Osteoblast (primary cell): ENCODE measurements at regions not wholly inside any gene's neighbourhood (a gene's known extent, or its start where the extent isn't known, plus 50 kb on each side); places are given as distances from the start of the nearest gene placed in this dataset.

ENCODE experiments used
- DNase-seq: peaks from one replicate; pipeline ENCODE4 v3.0.0; 2011; ENCODE audit warnings: low spot score, mixed read lengths; ENCODE audit not compliant: insufficient read length; ENCODE audit errors: missing footprints
- H2AFZ ChIP-seq: 2 replicates; pipeline ENCODE4 v1.6.0; 2011; ENCODE audit warnings: mild to moderate bottlenecking, low read length
- H3K27ac ChIP-seq: 2 replicates; pipeline ENCODE4 v1.5.1; 2011; ENCODE audit warnings: mild to moderate bottlenecking, low read depth, low read length, moderate library complexity
- H3K27me3 ChIP-seq: 2 replicates; pipeline ENCODE4 v1.6.0; 2012; ENCODE audit warnings: mild to moderate bottlenecking, control low read depth, inconsistent platforms, low read length, moderate library complexity; ENCODE audit not compliant: insufficient read depth
- H3K36me3 ChIP-seq: 2 replicates; pipeline ENCODE4 v1.5.1; 2011; ENCODE audit warnings: mild to moderate bottlenecking, low read length, control low read depth, moderate library complexity; ENCODE audit not compliant: insufficient read depth
- H3K4me1 ChIP-seq: 2 replicates; pipeline ENCODE4 v1.5.1; 2011; ENCODE audit warnings: mild to moderate bottlenecking, low read length, control low read depth, moderate library complexity; ENCODE audit not compliant: insufficient read depth
- H3K4me2 ChIP-seq: 2 replicates; pipeline ENCODE4 v1.6.0; 2011; ENCODE audit warnings: mild to moderate bottlenecking, low read length; ENCODE audit not compliant: insufficient read depth
- H3K4me3 ChIP-seq: fragments of 200-600 bp; sonication (generic); 3 replicates; pipeline ENCODE4 v1.5.1; 2012; ENCODE audit warnings: mild to moderate bottlenecking, low read length, inconsistent platforms; ENCODE audit not compliant: insufficient read depth
- H3K79me2 ChIP-seq: 2 replicates; pipeline ENCODE4 v1.6.0; 2012; ENCODE audit warnings: mild to moderate bottlenecking, low read length, control low read depth, inconsistent platforms; ENCODE audit not compliant: insufficient read depth
- H3K9me3 ChIP-seq: 2 replicates; pipeline ENCODE4 v1.5.1; 2011; ENCODE audit warnings: low read depth, low read length, control low read depth
- H4K20me1 ChIP-seq: 2 replicates; pipeline ENCODE4 v1.6.0; 2012; ENCODE audit warnings: mild to moderate bottlenecking, low read length, control low read depth; ENCODE audit not compliant: insufficient read depth
- CTCF ChIP-seq: IDR thresholded peaks from 2 replicates; pipeline ENCODE4 v1.5.1; 2011; ENCODE audit warnings: mild to moderate bottlenecking, low read depth, low read length, moderate library complexity; ENCODE audit errors: extremely low read depth

- Histone ChIP-seq H3K4me1 (peaks cover 9% of the 10 kb centered on the region), H3K9me3 (no peaks in the 10 kb centered on the region), H2AFZ (no peak overlapping the region), H3K36me3 (no peaks in the 10 kb centered on the region), H3K27me3 (no peaks in the 10 kb centered on the region), H4K20me1 (no peaks in the 10 kb centered on the region), H3K4me2 (no peak overlapping the region), H3K27ac (no peak overlapping the region), H3K4me3 (no peak overlapping the region), H3K79me2 (no peaks in the 10 kb centered on the region)
- DNase-seq = no peak
- no peak for TF ChIP-seq CTCF
These were observed 94.6 kb upstream of the SCG2 start for GRCh38 chr2:223696719-223697118.

GRCh38 chr2:223692191-223692947, 90.2 kb upstream of the SCG2 start:
- no peaks in the 10 kb centered on the region for H3K36me3 ChIP-seq
- H3K79me2 ChIP-seq = no peaks in the 10 kb centered on the region
- no peak overlapping the region for H3K4me3 ChIP-seq
- TF ChIP-seq CTCF = peak; percentile 75
- H3K4me2 ChIP-seq = peak overlapping the region; percentile 37
- H2AFZ ChIP-seq = no peak overlapping the region
- peaks cover 4% of the 10 kb centered on the region for H3K4me1 ChIP-seq
- H3K27ac ChIP-seq = no peak overlapping the region
- H3K27me3 ChIP-seq = no peaks in the 10 kb centered on the region
- H4K20me1 ChIP-seq = no peaks in the 10 kb centered on the region
- H3K9me3 ChIP-seq = no peaks in the 10 kb centered on the region
- peak; percentile 50 for DNase-seq

GRCh38 chr2:223688094-223688835, 86.1 kb upstream of the SCG2 start:
- H4K20me1 ChIP-seq = no peaks in the 10 kb centered on the region
- no peak overlapping the region for H2AFZ ChIP-seq
- H3K4me3 ChIP-seq = no peak overlapping the region
- H3K79me2 ChIP-seq = no peaks in the 10 kb centered on the region
- DNase-seq = no peak
- H3K9me3 ChIP-seq = no peaks in the 10 kb centered on the region
- H3K4me1 ChIP-seq = no peaks in the 10 kb centered on the region
- TF ChIP-seq CTCF = no peak
- no peak overlapping the region for H3K4me2 ChIP-seq
- no peak overlapping the region for H3K27ac ChIP-seq
- no peaks in the 10 kb centered on the region for H3K27me3 ChIP-seq
- no peaks in the 10 kb centered on the region for H3K36me3 ChIP-seq

GRCh38 chr2:223681125-223681524, 79.0 kb upstream of the SCG2 start:
- H3K9me3 ChIP-seq = no peaks in the 10 kb centered on the region
- no peaks in the 10 kb centered on the region for H3K4me1 ChIP-seq
- TF ChIP-seq CTCF = no peak
- H2AFZ ChIP-seq = no peak overlapping the region
- H3K79me2 ChIP-seq = no peaks in the 10 kb centered on the region
- no peak overlapping the region for H3K4me2 ChIP-seq
- no peaks in the 10 kb centered on the region for H4K20me1 ChIP-seq
- no peak overlapping the region for H3K27ac ChIP-seq
- DNase-seq = no peak
- no peaks in the 10 kb centered on the region for H3K36me3 ChIP-seq
- no peak overlapping the region for H3K4me3 ChIP-seq
- no peaks in the 10 kb centered on the region for H3K27me3 ChIP-seq
